GM21786 (cell line): ENCODE measurements at regions not wholly inside any gene's neighbourhood (a gene's known extent, or its start where the extent isn't known, plus 50 kb on each side); places are given as distances from the start of the nearest gene placed in this dataset.

Experiments used
- ATAC-seq: cut with Tn5 transposase; IDR thresholded peaks from one replicate; pipeline ENCODE4 v1.9.1; 2021; ENCODE audit not compliant: unreplicated experiment

- no peak for ATAC-seq
These were observed 113.6 kb upstream of the EEA1 start for GRCh38 chr12:93042684-93043083.

- no peak for ATAC-seq
These were observed 114.2 kb upstream of the EEA1 start for GRCh38 chr12:93043192-93043876.

GRCh38 chr12:93043877-93044209 lies 114.7 kb upstream of the EEA1 start:
- no peak for ATAC-seq

GRCh38 chr12:93047118-93047517 lies 118.0 kb upstream of the EEA1 start:
- ATAC-seq, result no peak

- no peak for ATAC-seq
These were observed 119.6 kb upstream of the EEA1 start for GRCh38 chr12:93048656-93049055.

GRCh38 chr12:93050026-93050747 lies 121.1 kb upstream of the EEA1 start:
- ATAC-seq, result no peak

GRCh38 chr12:93050748-93051081 lies 121.6 kb upstream of the EEA1 start:
- ATAC-seq, result no peak

GRCh38 chr12:93054021-93054420 lies 124.9 kb upstream of the EEA1 start:
- no peak for ATAC-seq

GRCh38 chr12:93055221-93055620 lies 126.1 kb upstream of the EEA1 start:
- ATAC-seq, result no peak

- ATAC-seq, result no peak
These were observed 128.0 kb upstream of the EEA1 start for GRCh38 chr12:93056971-93057535.

- ATAC-seq, result no peak
These were observed 129.2 kb upstream of the EEA1 start for GRCh38 chr12:93058280-93058679.

- ATAC-seq, result no peak
These were observed 130.2 kb upstream of the EEA1 start for GRCh38 chr12:93059288-93059687.

- peak; percentile 98 for ATAC-seq
These were observed 131.0 kb upstream of the EEA1 start for GRCh38 chr12:93059925-93060665.

- peak; percentile 33 for ATAC-seq
These were observed 131.8 kb upstream of the EEA1 start for GRCh38 chr12:93060666-93061472.

GRCh38 chr12:93061473-93062419 lies 132.7 kb upstream of the EEA1 start:
- ATAC-seq, result no peak

- no peak for ATAC-seq
These were observed 136.8 kb upstream of the EEA1 start for GRCh38 chr12:93065896-93066295.

- ATAC-seq, result no peak
These were observed 143.2 kb upstream of the EEA1 start for GRCh38 chr12:93072340-93072739.

- ATAC-seq, result no peak
These were observed 144.2 kb upstream of the EEA1 start for GRCh38 chr12:93073324-93073723.

- no peak for ATAC-seq
These were observed 149.0 kb upstream of the EEA1 start for GRCh38 chr12:93078059-93078458.

GRCh38 chr12:93078577-93078976 lies 149.5 kb upstream of the EEA1 start:
- ATAC-seq, result no peak
